GM18861 (cell line): ENCODE measurements at regions not wholly inside any gene's neighbourhood (a gene's known extent, or its start where the extent isn't known, plus 50 kb on each side); places are given as distances from the start of the nearest gene placed in this dataset.

Experiments
- ATAC-seq: cut with Tn5 transposase; IDR thresholded peaks from one replicate; pipeline ENCODE4 v1.9.1; 2021; ENCODE audit not compliant: unreplicated experiment

DNA sequence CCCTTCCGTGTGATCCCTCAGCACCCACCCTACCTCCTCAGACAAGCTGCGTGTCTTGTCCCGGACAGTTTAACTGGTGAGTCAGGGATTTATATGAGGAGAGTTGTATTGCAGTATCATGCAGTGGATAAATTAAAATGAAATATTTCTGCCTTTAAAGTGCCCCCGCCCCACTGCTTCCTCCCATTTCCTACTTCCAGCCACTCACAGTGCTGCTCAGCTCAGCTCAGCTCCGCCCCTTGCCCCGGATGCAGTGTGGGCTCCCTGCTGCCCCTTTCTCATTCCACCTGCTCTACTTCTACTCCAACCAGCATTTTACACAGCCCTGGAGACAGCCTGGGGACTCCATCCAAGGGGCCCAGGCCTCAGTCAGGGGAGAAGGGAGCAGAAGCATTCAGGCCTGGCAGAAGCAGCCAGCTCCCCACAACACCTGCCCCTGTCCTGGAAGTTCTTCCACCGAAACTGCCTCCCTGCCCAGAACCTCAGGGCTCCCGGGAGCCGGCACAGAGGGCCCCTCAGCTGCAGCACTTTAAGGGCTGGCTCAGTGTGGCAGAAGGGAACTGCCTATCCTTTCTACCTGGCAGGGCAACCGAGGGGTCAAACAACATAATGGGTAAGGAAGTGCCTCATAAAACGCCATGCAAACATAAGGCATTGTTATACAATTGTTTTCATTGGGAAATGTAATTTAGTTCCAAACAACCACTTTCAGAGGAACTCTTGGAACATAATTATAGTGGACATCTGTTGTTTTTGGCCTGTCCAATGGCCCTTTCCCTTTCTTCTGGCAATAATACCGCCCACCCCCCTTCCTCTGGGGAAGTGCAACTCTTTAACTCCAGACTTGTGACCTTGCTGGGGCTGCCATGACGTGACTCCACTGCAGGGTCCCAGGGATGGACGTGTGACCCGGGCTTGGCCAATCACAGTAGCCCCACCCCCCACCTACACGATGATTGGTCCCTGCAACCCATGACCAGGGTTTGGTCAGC lies 102.3 kb downstream of the LIPG start:
- no peak for ATAC-seq

DNA sequence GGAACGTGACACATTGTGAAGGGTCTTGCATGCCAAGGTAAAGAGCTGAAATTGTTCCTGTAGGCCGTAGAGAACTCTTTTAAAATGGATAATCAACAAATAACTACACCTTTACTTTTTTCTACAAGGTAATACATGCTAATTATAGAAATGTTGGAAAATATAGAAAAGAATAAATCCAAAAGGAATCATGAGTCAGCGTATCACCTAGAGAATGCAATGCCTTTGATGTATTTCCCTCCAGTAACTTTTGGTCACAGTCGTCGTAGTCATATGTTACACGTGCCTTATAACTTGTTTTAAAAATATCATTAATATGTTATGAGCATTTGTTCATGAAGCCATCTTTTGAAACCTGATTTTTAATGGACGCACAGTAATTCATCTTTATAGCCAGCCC lies 100.6 kb downstream of the LIPG start:
- ATAC-seq = no peak

DNA sequence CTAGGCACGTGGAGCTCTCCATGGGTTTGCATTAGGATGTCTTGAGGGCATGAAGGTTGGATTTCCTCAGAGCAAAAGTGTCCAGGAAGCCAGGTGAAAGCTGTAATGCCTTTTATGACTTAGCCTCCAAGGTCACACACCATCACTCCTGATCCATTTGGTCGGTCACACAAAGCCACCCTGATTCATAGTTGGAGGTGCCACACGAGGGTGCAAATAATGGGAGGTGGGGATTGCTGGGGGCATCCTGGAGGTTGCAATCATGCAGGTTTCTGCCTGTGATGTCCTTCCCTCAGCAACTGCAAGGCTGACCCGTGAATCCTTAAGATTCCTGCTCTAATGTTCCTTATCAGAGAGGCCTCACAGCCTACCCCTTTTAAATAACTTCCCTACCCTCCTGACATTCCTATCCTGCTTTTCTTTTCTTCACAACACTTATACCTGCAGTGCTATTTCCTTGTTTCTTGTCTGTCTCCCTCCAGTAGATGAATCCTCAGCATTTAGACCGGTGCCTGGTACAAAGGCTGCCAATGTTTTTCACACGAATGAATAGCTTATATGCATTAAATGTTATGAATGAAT lies 97.1 kb downstream of the LIPG start:
- no peak for ATAC-seq

DNA sequence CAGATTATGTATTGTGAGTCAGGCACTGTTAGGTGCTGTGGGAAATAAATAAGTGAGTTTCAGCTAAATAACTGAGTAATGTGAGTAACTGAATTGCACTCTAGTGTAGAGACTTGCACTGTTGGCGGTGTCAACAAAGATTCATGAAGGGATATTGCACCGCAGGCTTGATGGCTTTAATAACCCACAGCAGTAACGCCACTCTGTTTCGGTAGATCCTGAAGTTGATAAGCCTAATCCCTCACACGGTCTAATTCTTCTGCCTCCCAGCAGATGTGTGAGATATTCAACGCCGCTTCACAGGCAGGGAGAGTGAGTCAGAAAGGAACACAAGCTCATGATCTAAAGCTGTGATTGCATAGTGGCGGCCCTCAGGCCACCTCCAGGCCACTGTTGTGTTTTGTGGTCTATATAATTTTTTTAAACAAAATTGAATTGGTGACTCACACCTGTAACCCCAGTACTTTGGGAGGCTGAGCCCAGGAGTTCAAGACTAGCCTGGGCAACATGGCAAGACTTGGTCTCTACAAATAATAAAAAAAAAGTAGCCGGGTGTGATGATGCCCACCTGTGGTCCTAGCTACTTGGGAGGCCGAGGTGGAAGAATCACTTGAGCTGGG lies 94.3 kb downstream of the LIPG start:
- no peak for ATAC-seq

DNA sequence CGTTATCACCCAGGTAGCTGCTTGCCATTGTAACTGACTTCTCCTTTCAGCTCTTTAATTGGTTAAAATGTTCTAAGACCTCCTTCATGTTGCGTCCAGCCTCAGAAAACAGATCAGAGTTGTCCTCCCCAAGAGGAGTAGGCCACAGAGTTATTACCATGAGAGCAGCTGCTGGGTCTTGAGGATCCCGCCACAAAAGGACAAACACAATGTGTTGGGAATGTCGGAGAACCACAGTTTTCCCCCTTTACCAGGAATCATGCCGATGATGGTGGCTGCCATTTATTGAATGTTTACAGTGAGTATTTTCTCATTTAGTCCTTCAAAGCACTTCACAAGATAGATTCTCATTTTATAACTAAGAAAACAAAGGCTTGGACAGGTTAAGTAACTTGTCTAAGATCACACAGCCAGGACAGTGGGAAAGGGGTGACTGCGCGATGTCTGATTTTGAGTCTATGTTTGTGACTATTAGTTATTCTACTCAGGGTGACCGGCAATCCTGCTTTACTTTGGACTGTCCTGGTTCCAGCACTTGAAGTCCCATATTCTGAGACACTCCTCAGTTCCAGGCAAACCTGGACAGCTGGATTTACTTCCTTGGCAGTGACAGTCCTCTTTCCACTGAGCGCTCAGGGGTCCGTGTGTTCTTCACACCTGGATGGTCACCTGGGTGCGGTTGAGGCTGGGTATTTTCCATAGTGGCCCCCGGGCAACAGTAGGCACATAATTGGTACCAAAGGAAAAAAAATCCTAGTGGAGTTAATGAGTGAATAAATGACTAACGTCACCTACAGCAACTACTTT lies 93.6 kb downstream of the LIPG start:
- no peak for ATAC-seq

DNA sequence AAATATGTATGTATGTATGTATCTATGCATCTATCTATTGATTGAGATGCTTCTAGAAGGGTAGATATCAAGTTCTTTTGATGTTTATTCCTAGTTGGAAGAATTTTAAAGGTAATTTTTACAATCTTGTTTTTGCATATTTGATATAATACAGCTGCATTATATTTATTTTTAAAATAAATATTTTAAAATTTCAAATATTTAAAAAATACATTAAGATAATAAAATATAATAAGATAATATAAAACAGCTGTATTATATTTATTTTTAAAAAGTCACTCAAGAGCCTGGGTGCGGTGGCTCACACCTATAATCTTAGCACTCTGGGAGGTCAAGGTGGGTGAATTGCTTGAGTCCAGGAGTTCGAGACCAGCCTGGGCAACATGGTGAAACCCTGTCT lies 92.5 kb downstream of the LIPG start:
- no peak for ATAC-seq

DNA sequence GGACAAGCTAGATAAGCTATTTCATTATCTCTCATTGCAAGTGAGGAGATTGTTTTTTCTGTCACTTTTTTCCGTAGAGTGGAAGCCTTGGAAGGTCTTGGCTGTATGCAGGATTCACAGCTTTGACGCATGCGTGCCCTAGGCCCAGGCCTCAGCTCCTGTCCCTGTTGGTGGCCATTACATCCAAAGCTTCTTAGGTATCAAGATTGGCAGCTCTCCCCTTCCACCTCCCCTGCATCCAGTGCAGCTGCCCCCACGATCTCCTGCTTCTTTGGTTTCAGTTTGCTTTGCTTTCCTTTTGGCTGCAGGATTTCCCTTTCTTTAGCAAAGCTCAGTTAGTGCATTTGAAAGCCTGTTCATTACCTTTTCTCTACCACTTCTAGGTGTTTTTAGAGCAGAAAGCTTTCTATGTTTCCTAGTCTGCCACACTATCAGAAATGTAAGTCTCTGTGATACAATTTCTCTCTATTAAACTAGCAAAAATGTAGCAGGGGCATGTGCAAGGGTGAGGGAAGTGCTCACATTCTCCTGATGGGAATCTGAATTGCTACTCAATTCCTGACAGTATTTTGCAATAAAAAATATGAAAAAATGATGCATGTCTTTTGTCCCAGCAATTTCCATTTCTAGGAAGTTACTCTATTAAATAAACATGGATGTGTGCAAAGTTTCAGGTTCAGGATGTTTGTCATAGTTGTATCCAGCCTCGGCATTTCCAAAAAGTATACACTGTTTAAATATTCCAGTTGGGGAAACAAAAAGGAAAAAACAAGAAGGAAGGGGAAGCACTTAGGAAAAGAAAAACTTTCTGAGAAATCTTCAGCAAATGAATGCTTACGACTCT lies 91.2 kb downstream of the LIPG start:
- ATAC-seq = no peak

DNA sequence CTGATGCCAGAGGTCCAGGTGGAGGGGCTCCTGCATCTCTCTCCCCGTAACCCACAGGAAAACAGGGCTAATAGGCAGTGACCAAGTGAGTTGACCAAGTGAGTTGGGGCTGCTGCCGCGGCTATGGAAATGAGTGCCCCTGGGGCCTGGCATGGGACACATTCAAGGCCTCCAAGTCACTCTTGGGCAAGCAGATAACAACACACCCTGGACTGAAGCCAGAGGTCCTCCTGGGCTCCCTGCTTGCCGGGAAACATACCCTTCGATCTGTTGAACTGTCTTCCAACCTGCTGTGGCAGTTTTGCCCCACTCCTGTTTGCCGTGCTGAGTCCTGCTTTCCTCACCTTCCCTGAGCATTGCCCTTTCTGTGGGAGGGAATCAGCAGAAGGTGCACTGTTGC lies 89.2 kb downstream of the LIPG start:
- ATAC-seq = no peak

DNA sequence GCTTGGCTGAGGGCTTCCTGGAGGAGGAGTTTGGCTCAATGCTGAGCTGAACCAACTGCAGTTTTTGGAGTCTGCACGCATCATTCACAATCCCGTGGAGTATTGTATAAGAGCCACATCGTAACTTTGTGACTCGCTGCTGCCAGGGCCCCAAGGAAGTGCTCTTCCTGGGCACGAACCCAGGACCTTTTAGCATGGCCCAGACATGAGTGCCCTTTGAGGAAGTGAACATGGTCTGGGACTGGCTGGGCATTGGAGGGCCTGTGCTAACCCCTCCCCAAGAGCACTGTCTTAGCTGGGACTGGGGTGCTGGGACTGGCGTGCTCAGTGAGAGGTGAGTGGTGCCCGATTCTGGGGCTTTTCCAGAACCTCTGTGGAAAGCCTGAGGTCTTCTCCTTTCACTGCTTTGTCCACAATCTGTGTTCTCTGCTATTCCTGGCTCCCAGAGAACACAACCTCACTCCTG lies 88.6 kb downstream of the LIPG start:
- no peak for ATAC-seq

DNA sequence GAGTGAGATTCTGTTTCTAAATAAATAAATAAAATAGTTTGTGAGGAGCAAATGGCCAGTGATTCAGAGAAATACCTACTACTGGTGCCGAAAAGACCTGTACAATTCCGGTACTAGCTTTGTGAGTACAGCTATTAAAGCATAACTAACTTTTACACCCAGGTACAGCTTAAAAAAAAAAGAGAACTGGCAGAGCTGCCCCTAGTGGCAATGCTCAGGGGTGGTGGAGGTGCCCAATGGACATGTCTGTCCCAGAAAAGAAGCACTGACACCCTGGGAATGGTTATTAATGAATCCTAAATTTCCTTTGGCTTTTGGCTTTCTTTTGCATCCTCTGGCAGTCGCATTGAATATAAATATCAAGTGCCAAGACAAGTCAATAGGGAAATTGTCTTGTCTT lies 87.0 kb downstream of the LIPG start:
- ATAC-seq = no peak
